ENCODE measurements at regions not wholly inside any gene's neighbourhood (a gene's known extent, or its start where the extent isn't known, plus 50 kb on each side); places are given as distances from the start of the nearest gene placed in this dataset.

DNA sequence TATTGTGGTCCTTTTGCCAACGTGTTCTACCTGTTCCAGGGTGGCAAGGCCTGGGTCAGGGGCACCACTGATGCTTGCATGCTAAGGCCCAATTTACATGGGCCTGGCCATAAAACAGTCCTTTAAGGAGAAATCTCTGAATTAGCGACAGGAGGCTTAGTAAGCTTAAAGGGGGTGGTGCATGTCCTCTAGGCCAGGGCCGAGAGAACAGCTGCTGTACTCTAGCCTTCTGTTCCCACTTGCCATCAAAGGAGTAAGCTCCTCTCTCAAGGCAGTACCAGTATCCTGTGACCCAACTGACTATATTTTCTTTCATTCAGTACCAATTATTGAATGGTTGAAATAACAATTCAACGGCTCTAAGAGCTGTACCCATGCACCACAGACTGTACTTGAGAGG, 67.7 kb upstream of the ZDHHC17 start:
- POLR2A ChIA-PET (ENCODE audit: unreplicated experiment), result no interaction called here

DNA sequence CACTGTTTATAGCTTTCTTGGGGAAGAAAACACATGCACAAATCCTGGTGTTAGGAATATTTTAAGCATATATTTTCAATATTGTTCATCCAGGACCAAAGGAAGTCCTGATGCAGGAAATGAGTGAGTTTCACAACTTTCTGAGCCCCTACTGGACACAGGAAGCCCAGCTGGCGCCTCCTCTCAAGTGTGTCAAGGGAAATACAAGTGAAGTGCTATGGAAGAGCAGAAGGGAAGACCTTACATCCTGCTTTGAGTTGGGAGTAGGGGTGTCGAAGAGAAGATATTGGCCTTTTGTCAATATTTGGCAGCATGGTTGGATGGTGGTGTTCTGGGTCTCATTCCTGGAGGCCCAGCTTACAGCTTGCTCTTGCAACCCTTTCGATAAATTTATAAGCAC, 66.1 kb upstream of the ZDHHC17 start:
- H3K36me3 ChIP-seq (ENCODE audit: low read depth, low read length), result no peaks in the 10 kb centered on the region
- no peak overlapping the region for H2AFZ ChIP-seq (ENCODE audit: low read length)
- no TSS peak for BruUV-seq (replicated peaks)
- no peaks in the 10 kb centered on the region for H3K79me2 ChIP-seq (ENCODE audit: low read length)
- H3K4me2 ChIP-seq (ENCODE audit: low read length), result no peak overlapping the region
- no peaks in the 10 kb centered on the region for H3K27me3 ChIP-seq (ENCODE audit: low read length)
- ChIA-PET CTCF (no interaction called here), POLR2A (ENCODE audit: unreplicated experiment) (no interaction called here)
- no peak overlapping the region for H3K4me3 ChIP-seq (ENCODE audit: low read length)
- no peaks in the 10 kb centered on the region for H3K9me3 ChIP-seq (ENCODE audit: low read length)
- intact Hi-C loops (cut with micrococcal nuclease), result no loop called here
- ATAC-seq (no peak), DNase-seq (no peak)
- no peak overlapping the region for H3K27ac ChIP-seq (ENCODE audit: low read length)
- H3K9me2 ChIP-seq (replicated peaks; ENCODE audit: low read length), result no peaks in the 10 kb centered on the region
- H3K4me1 ChIP-seq (ENCODE audit: insufficient read depth, low read length), result no peaks in the 10 kb centered on the region
- no peaks in the 10 kb centered on the region for H3F3A ChIP-seq (ENCODE audit: low read length, unreplicated experiment)
- H4K20me1 ChIP-seq (ENCODE audit: low read length), result no peaks in the 10 kb centered on the region
- TF ChIP-seq, protein P1, sequence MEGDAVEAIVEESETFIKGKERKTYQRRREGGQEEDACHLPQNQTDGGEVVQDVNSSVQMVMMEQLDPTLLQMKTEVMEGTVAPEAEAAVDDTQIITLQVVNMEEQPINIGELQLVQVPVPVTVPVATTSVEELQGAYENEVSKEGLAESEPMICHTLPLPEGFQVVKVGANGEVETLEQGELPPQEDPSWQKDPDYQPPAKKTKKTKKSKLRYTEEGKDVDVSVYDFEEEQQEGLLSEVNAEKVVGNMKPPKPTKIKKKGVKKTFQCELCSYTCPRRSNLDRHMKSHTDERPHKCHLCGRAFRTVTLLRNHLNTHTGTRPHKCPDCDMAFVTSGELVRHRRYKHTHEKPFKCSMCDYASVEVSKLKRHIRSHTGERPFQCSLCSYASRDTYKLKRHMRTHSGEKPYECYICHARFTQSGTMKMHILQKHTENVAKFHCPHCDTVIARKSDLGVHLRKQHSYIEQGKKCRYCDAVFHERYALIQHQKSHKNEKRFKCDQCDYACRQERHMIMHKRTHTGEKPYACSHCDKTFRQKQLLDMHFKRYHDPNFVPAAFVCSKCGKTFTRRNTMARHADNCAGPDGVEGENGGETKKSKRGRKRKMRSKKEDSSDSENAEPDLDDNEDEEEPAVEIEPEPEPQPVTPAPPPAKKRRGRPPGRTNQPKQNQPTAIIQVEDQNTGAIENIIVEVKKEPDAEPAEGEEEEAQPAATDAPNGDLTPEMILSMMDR (conservative IDR thresholded peaks at IDR 0.05; ENCODE audit: low read depth, low read length), result no peak
- no peak overlapping the region for H3K9ac ChIP-seq (ENCODE audit: low read length)

More for the DNA sequence above, 67.7 kb upstream of the ZDHHC17 start:
- Histone ChIP-seq H3K27me3 (ENCODE audit: low read length) (no peaks in the 10 kb centered on the region), H3K36me3 (ENCODE audit: low read depth, low read length) (no peaks in the 10 kb centered on the region), H3K4me2 (ENCODE audit: low read length) (no peak overlapping the region), H3K9me3 (ENCODE audit: low read length) (no peaks in the 10 kb centered on the region), H3K4me3 (ENCODE audit: low read length) (no peak overlapping the region), H3K4me1 (ENCODE audit: insufficient read depth, low read length) (no peaks in the 10 kb centered on the region), H2AFZ (ENCODE audit: low read length) (no peak overlapping the region), H3K79me2 (ENCODE audit: low read length) (no peaks in the 10 kb centered on the region), H3F3A (ENCODE audit: low read length, unreplicated experiment) (no peaks in the 10 kb centered on the region), H3K9me2 (replicated peaks; ENCODE audit: low read length) (no peaks in the 10 kb centered on the region), H4K20me1 (ENCODE audit: low read length) (no peaks in the 10 kb centered on the region), H3K9ac (ENCODE audit: low read length) (no peak overlapping the region), H3K27ac (ENCODE audit: low read length) (no peak overlapping the region)
- TF ChIP-seq, protein P1 (conservative IDR thresholded peaks at IDR 0.05; ENCODE audit: low read depth, low read length), result no peak
- TF ChIP-seq EZH2phosphoT487 (IDR thresholded peaks at IDR 0.05; ENCODE audit: borderline replicate concordance, low read length) (no peak), EZH2 (IDR thresholded peaks at IDR 0.05; ENCODE audit: low read length, unreplicated experiment) (no peak)
- intact Hi-C loops (cut with micrococcal nuclease), result no loop called here
- DNase-seq (no peak), ATAC-seq (no peak)
- CTCF ChIA-PET, result no interaction called here
- BruUV-seq (replicated peaks), result no TSS peak

DNA sequence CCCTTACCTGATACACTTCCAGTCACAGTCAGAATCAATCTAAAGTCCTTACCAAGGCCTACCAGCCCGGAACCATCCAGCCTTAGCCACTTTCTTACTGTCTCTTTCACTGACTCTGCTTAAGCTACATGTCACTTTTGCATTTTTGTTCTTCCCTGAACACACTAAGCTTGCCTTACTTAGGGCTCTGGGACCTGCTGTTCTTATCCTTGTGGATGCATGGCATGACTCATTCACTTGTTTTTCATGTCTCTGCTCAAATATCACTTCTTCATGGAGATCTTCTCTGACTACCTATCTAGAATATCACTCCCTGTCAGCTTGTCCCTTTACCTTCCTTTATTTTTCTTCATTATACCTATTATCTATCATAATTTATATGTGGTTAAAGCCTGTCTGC, 65.6 kb upstream of the ZDHHC17 start:
- ChIA-PET POLR2A (ENCODE audit: unreplicated experiment) (no interaction called here), CTCF (interaction anchor here (0.6 kb wide), 1 partner anchor 67 kb away, joined by 3 read pairs; no protein-coding TSS in a partner anchor)
- Histone ChIP-seq H4K20me1 (ENCODE audit: low read length) (no peaks in the 10 kb centered on the region), H3K9ac (ENCODE audit: low read length) (no peak overlapping the region), H3K4me2 (ENCODE audit: low read length) (no peak overlapping the region), H3K27ac (ENCODE audit: low read length) (no peak overlapping the region), H3K4me1 (ENCODE audit: insufficient read depth, low read length) (no peaks in the 10 kb centered on the region), H3K27me3 (ENCODE audit: low read length) (no peaks in the 10 kb centered on the region), H3F3A (ENCODE audit: low read length, unreplicated experiment) (no peaks in the 10 kb centered on the region), H3K4me3 (ENCODE audit: low read length) (no peak overlapping the region), H2AFZ (ENCODE audit: low read length) (no peak overlapping the region), H3K9me2 (replicated peaks; ENCODE audit: low read length) (no peaks in the 10 kb centered on the region), H3K79me2 (ENCODE audit: low read length) (no peaks in the 10 kb centered on the region), H3K36me3 (ENCODE audit: low read depth, low read length) (no peaks in the 10 kb centered on the region), H3K9me3 (ENCODE audit: low read length) (no peaks in the 10 kb centered on the region)
- peak; percentile 16 for DNase-seq
- BruUV-seq (replicated peaks), result no TSS peak
- ATAC-seq, result peak; percentile 45; the same call in 1 of the 2 replicates
- intact Hi-C loops (cut with micrococcal nuclease), result no loop called here
- TF ChIP-seq EZH2phosphoT487 (IDR thresholded peaks at IDR 0.05; ENCODE audit: borderline replicate concordance, low read length) (no peak), EZH2 (IDR thresholded peaks at IDR 0.05; ENCODE audit: low read length, unreplicated experiment) (no peak)
- TF ChIP-seq, protein P1 (conservative IDR thresholded peaks at IDR 0.05; ENCODE audit: low read depth, low read length), result no peak
